Endothelial cell of umbilical vein (primary cell): ENCODE measurements at regions not wholly inside any gene's neighbourhood (a gene's known extent, or its start where the extent isn't known, plus 50 kb on each side); places are given as distances from the start of the nearest gene placed in this dataset.

Experiments used
- BruUV-seq: library from RNA; stranded (reverse); fragments of 400-500 nt; replicated peaks from 2 replicates; lab custom pipeline; 2021; lab: Mats Ljungman, UMichigan
- CTCF ChIA-PET: fragments of 300-600, 350-600 bp; sonication (Branson Sonifier 250); formaldehyde crosslinking; loops from one replicate; lab custom pipeline; 2021; ENCODE audit warnings: antibody characterized with exemption, inconsistent platforms; lab: Charles Lee
- POLR2A ChIA-PET: fragments of 300-600, 350-600 bp; sonication (Branson Sonifier 250); formaldehyde crosslinking; loops from one replicate; lab custom pipeline; 2021; ENCODE audit warnings: antibody characterized with exemption, inconsistent platforms; lab: Charles Lee
- DNase-seq: peaks from one replicate; pipeline ENCODE4 v3.0.0-alpha.2; 2011; ENCODE audit warnings: low read depth, low spot score
- FAIRE-seq: peaks from 2 replicates; lab custom pipeline; 2011; peaks lifted over from hg19 to GRCh38; lab: Jason Lieb, UNC
- H2AFZ ChIP-seq: 2 replicates; pipeline ENCODE4 v1.6.0; 2012; ENCODE audit warnings: low read depth, low read length, control low read depth, inconsistent platforms
- H3K27ac ChIP-seq: 2 replicates; pipeline ENCODE4 v1.5.1; 2011; ENCODE audit warnings: low read depth, mild to moderate bottlenecking, control low read depth, low read length, moderate library complexity; ENCODE audit not compliant: insufficient read depth
- H3K27me3 ChIP-seq, 2 experiments: 2 replicates each; pipeline versions ENCODE4 v1.6.0 to v1.6.1; 2011; ENCODE audit warnings: low read length in 2 of 2, mixed read lengths in 1 of 2; ENCODE audit not compliant: control insufficient read depth in 2 of 2, insufficient read depth in 2 of 2
- H3K36me3 ChIP-seq, 2 experiments: 2 replicates in 1 of 2; 3 replicates in 1 of 2; pipeline ENCODE4 v1.5.1; 2011; ENCODE audit warnings: low read length in 2 of 2, mild to moderate bottlenecking in 1 of 2, moderate library complexity in 1 of 2; ENCODE audit not compliant: control insufficient read depth in 2 of 2, insufficient read depth in 2 of 2; ENCODE audit errors: extremely low read depth in 1 of 2
- H3K4me1 ChIP-seq: 3 replicates; pipeline ENCODE4 v1.5.1; 2011; ENCODE audit warnings: mild to moderate bottlenecking, low read length; ENCODE audit not compliant: control insufficient read depth, insufficient read depth; ENCODE audit errors: extremely low read depth
- H3K4me2 ChIP-seq: 2 replicates; pipeline ENCODE4 v1.6.1; 2011; ENCODE audit warnings: low read length, control low read depth, mixed read lengths; ENCODE audit not compliant: insufficient read depth
- H3K4me3 ChIP-seq, 3 experiments: fragments of 200-600 bp in 1 of 3; sonication (generic), shearing (Covaris generic) in 1 of 3; replicated peaks in 1 of 3; 2 replicates each; pipeline ENCODE4 v1.5.1; 2011 to 2016; ENCODE audit warnings: control low read depth in 3 of 3, low read length in 3 of 3, mild to moderate bottlenecking in 2 of 3, inconsistent platforms in 1 of 3, low read depth in 1 of 3, moderate library complexity in 1 of 3; ENCODE audit not compliant: insufficient read depth in 1 of 3
- H3K79me2 ChIP-seq: 2 replicates; pipeline ENCODE4 v1.6.0; 2012; ENCODE audit warnings: low read length, inconsistent platforms; ENCODE audit not compliant: control insufficient read depth, insufficient read depth
- H3K9ac ChIP-seq: replicated peaks from 2 replicates; pipeline ENCODE3; 2011; ENCODE audit warnings: low read length, control low read depth; ENCODE audit not compliant: insufficient read depth; ENCODE audit errors: extremely low read depth
- H3K9me1 ChIP-seq: replicated peaks from 3 replicates; pipeline ENCODE4 v1.6.0; 2011; ENCODE audit warnings: mild to moderate bottlenecking, low read length; ENCODE audit not compliant: control insufficient read depth, insufficient read depth; ENCODE audit errors: extremely low read depth
- H3K9me3 ChIP-seq: replicated peaks from 2 replicates; pipeline ENCODE4 v1.5.1; 2012; ENCODE audit warnings: low read length, inconsistent platforms; ENCODE audit not compliant: control insufficient read depth, insufficient read depth
- H4K20me1 ChIP-seq: replicated peaks from 2 replicates; pipeline ENCODE3; 2011; ENCODE audit warnings: mild to moderate bottlenecking, low read length; ENCODE audit not compliant: control insufficient read depth, insufficient read depth; ENCODE audit errors: extremely low read depth
- CTCF ChIP-seq, 2 donors: IDR thresholded peaks; 1 replicate in 1 of 2; 2 replicates in 1 of 2; pipeline ENCODE4 v1.5.1; 2011; ENCODE audit warnings: low read length in 2 of 2, mild to moderate bottlenecking in 2 of 2, moderate library complexity in 2 of 2, control low read depth in 1 of 2, inconsistent platforms in 1 of 2, low read depth in 1 of 2; ENCODE audit not compliant: insufficient read depth in 1 of 2; ENCODE audit errors: extremely low read depth in 1 of 2
- EZH2 ChIP-seq: IDR thresholded peaks from 2 replicates; pipeline ENCODE4 v1.6.1; 2012; ENCODE audit warnings: borderline replicate concordance, low read depth, mild to moderate bottlenecking, moderate library complexity, low read length, inconsistent platforms; ENCODE audit not compliant: severe bottlenecking
- FOS ChIP-seq: IDR thresholded peaks from 2 replicates; pipeline ENCODE4 v1.6.1; 2011; ENCODE audit warnings: mild to moderate bottlenecking, low read length, moderate library complexity, borderline replicate concordance; ENCODE audit not compliant: insufficient read depth
- GATA2 ChIP-seq: IDR thresholded peaks from 2 replicates; pipeline ENCODE4 v1.7.0; 2011; ENCODE audit warnings: low read depth, mild to moderate bottlenecking, moderate library complexity, mixed read lengths, low read length; ENCODE audit not compliant: insufficient read length, insufficient read depth
- JUN ChIP-seq: IDR thresholded peaks from 2 replicates; pipeline ENCODE4 v1.6.1; 2011; ENCODE audit warnings: borderline replicate concordance, low read depth; ENCODE audit not compliant: insufficient read length, insufficient read depth
- MAX ChIP-seq: IDR thresholded peaks from 2 replicates; pipeline ENCODE4 v1.6.1; 2011; ENCODE audit not compliant: insufficient read depth, insufficient read length
- MYC ChIP-seq: IDR thresholded peaks from one replicate; pipeline ENCODE4 v1.6.1; 2011; ENCODE audit warnings: mild to moderate bottlenecking, low read depth, low read length
- POLR2A ChIP-seq: IDR thresholded peaks from 2 replicates; pipeline ENCODE4 v1.6.1; 2012; ENCODE audit warnings: low read depth, mild to moderate bottlenecking, control low read depth, low read length
- POLR2AphosphoS5 ChIP-seq: IDR thresholded peaks from 2 replicates; pipeline ENCODE4 v1.6.1; 2012; ENCODE audit warnings: low read depth, mild to moderate bottlenecking, control low read depth, low read length, moderate library complexity; ENCODE audit not compliant: insufficient read depth
- dilution Hi-C: fragments of 300-500 bp; cut with MboI; formaldehyde crosslinking; loops from one replicate; pipeline ENCODE4 v1.15.0; 2019; ENCODE audit warnings: low sequenced_read_pairs; ENCODE audit not compliant: extremely low pct_ligation_motif_present
- intact Hi-C: fragments of 100-400 bp; cut with micrococcal nuclease; formaldehyde crosslinking; loops from one replicate; pipeline ENCODE4 v1.10.0; 2022

DNA sequence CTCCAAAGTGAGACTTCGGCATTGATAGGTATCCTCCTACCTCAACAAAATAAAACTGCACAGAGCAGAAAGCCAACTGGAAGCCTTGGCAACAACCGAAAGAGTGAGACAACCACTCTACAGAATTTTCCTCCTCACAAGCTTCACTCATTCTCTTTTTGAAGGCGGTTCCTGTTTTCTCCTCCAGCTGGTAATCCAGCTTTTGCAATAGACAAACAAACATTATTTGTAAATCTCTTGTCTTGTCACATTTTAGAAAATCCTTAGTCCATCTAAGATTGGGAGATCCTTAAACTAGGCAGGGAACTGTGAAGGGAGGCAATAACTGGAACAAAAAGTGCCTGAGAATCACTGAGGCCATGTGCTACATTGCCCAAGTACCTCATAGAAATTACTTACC is 332.4 kb downstream of the BCL11A start:
- Histone ChIP-seq H3K27me3 (no peaks in the 10 kb centered on the region), H3K79me2 (no peaks in the 10 kb centered on the region), H3K4me1 (no peaks in the 10 kb centered on the region), H3K36me3 (no peaks in the 10 kb centered on the region), H3K9me3 (no peaks in the 10 kb centered on the region), H3K4me3 (no peak overlapping the region), H3K27ac (no peak overlapping the region), H2AFZ (no peak overlapping the region), H3K4me2 (no peak overlapping the region), H4K20me1 (no peaks in the 10 kb centered on the region), H3K9me1 (no peaks in the 10 kb centered on the region), H3K9ac (no peak overlapping the region)
- DNase-seq (no peak), FAIRE-seq (no peak)
- BruUV-seq = no TSS peak
- dilution Hi-C loops (no loop called here), intact Hi-C loops (no loop called here)
- POLR2A ChIA-PET = no interaction called here
- TF ChIP-seq POLR2AphosphoS5 (no peak), EZH2 (no peak), FOS (no peak), MYC (no peak), MAX (no peak), POLR2A (no peak), CTCF (IDR thresholded peaks at IDR 0.05; ENCODE audit: extremely low read depth in 1 of 2, insufficient read depth in 1 of 2, low read depth in 1 of 2, low read length in 2 of 2) (no peak), JUN (no peak), GATA2 (no peak)
- CTCF ChIA-PET = no interaction called here
